PFSK-1 (cell line): ENCODE measurements at regions not wholly inside any gene's neighbourhood (a gene's known extent, or its start where the extent isn't known, plus 50 kb on each side); places are given as distances from the start of the nearest gene placed in this dataset.

Experiments
- POLR2AphosphoS5 ChIP-seq: IDR thresholded peaks from 2 replicates; pipeline ENCODE4 v1.6.1; 2012; ENCODE audit warnings: low read depth, mild to moderate bottlenecking, control low read depth, low read length, moderate library complexity
- SIN3A ChIP-seq: IDR thresholded peaks from 2 replicates; pipeline ENCODE4 v1.6.1; 2012; ENCODE audit warnings: mild to moderate bottlenecking, low read length, moderate library complexity, borderline replicate concordance; ENCODE audit not compliant: insufficient read depth
- TAF1 ChIP-seq: IDR thresholded peaks from 2 replicates; pipeline ENCODE4 v1.6.1; 2012; ENCODE audit warnings: low read length, control low read depth, borderline replicate concordance; ENCODE audit not compliant: insufficient read depth

- no peak for TF ChIP-seq SIN3A
- TF ChIP-seq TAF1, result no peak
- no peak for TF ChIP-seq POLR2AphosphoS5
These were observed 91.8 kb upstream of the TNC start for GRCh38 chr9:115209601-115210306.
